GM18868 (cell line): ENCODE measurements at regions not wholly inside any gene's neighbourhood (a gene's known extent, or its start where the extent isn't known, plus 50 kb on each side); places are given as distances from the start of the nearest gene placed in this dataset.

Source experiments
- ATAC-seq: cut with Tn5 transposase; IDR thresholded peaks from one replicate; pipeline ENCODE4 v1.9.1; 2021; ENCODE audit warnings: mild to moderate bottlenecking, moderate library complexity; ENCODE audit not compliant: unreplicated experiment

- ATAC-seq, result no peak
These were observed 198.6 kb downstream of the TLE1 start for GRCh38 chr9:81490605-81491331.

- ATAC-seq, result no peak
These were observed 200.3 kb downstream of the TLE1 start for GRCh38 chr9:81489046-81489445.

GRCh38 chr9:81480828-81481604 is 208.3 kb downstream of the TLE1 start:
- ATAC-seq, result no peak

GRCh38 chr9:81479573-81479972 is 209.8 kb downstream of the TLE1 start:
- no peak for ATAC-seq

- no peak for ATAC-seq
These were observed 211.7 kb downstream of the TLE1 start for GRCh38 chr9:81477669-81478068.

- ATAC-seq, result no peak
These were observed 212.4 kb downstream of the TLE1 start for GRCh38 chr9:81476813-81477490.

GRCh38 chr9:81474792-81475191 is 214.6 kb downstream of the TLE1 start:
- ATAC-seq, result no peak

GRCh38 chr9:81474125-81474524 is 215.2 kb downstream of the TLE1 start:
- no peak for ATAC-seq

- ATAC-seq, result no peak
These were observed 215.6 kb downstream of the TLE1 start for GRCh38 chr9:81473708-81474107.

GRCh38 chr9:81473206-81473605 is 216.1 kb downstream of the TLE1 start:
- no peak for ATAC-seq

- ATAC-seq, result no peak
These were observed 216.6 kb downstream of the TLE1 start for GRCh38 chr9:81472701-81473100.

GRCh38 chr9:81470864-81471263 is 218.5 kb downstream of the TLE1 start:
- no peak for ATAC-seq

- no peak for ATAC-seq
These were observed 221.2 kb downstream of the TLE1 start for GRCh38 chr9:81468084-81468595.

- ATAC-seq, result no peak
These were observed 222.4 kb downstream of the TLE1 start for GRCh38 chr9:81466981-81467380.

GRCh38 chr9:81465468-81466011 is 223.8 kb downstream of the TLE1 start:
- no peak for ATAC-seq

- no peak for ATAC-seq
These were observed 226.5 kb downstream of the TLE1 start for GRCh38 chr9:81462801-81463200.

- no peak for ATAC-seq
These were observed 228.2 kb downstream of the TLE1 start for GRCh38 chr9:81461196-81461595.

GRCh38 chr9:81460693-81461092 is 228.7 kb downstream of the TLE1 start:
- no peak for ATAC-seq

GRCh38 chr9:81459591-81459990 is 229.8 kb downstream of the TLE1 start:
- no peak for ATAC-seq

- ATAC-seq, result no peak
These were observed 232.8 kb downstream of the TLE1 start for GRCh38 chr9:81456431-81457006.
